GM21529 (cell line): ENCODE measurements at regions not wholly inside any gene's neighbourhood (a gene's known extent, or its start where the extent isn't known, plus 50 kb on each side); places are given as distances from the start of the nearest gene placed in this dataset.

ENCODE experiments used
- ATAC-seq: cut with Tn5 transposase; IDR thresholded peaks from one replicate; pipeline ENCODE4 v1.9.1; 2021; ENCODE audit not compliant: unreplicated experiment

DNA sequence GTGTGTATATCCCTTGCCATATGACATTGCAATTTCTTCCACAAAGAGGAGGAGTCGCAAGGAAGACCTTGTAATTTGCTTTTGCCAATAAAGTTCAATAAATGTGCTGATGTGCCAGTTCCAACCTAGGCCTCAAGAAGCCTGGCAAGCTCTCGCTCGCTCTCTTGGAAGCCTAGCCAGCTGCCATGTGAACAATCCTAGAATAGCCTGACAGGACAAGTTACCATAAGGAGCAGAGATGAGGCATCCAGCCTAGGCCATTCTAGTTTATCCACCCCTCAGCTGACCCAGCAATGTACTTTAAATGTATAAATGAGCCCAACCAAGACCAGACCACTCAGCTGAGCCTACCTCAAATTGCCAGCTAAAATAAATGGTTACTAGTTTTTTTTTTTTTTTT lies 145.7 kb upstream of the QRFPR start:
- ATAC-seq: no peak

DNA sequence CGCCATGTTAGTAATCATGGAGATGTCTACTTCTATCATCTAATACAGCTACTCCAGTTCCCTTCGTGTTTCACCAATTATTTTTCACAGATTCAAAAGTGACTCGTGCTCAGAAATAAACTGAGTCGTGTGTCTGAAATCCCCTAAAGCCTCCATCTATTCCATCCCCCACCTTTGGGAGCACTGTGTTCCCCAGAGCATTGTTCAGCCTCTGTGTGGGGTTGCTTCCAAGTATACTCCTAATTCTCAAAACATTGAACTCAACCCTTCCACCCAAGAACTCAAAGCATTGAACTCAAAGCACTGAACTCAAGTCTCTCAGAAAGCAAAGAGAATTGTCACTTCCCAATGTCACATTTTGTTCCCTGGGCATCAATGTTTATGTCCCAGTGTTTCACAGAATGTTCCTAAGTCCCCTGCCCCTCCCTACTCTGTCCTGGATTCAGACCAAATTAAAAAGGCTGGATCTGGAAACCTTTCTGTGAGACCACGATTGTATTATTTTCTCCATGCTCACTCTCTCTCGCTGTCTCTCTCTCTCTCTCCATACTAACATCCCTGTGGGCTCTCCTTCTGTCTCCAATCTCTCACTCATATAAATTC lies 138.5 kb upstream of the QRFPR start:
- ATAC-seq: no peak

DNA sequence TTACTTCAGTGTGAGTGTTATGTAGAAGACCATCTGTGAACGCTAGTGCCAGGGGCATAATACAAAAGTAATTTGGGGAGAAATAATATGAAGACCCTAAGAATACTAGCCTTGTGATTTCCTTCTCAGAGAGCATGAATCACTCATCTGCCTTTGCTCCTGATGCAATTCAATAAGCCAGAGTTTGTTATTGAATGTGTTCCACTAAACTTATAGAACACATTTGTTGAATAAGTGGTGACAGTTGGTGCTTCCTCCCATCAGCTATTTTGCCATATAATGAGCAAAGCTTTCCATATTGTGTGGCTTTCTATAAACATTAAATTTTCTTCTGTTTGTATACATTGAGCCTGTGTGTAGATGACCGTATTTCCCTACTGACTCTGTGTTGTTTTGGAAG lies 136.4 kb upstream of the QRFPR start:
- ATAC-seq: no peak

GRCh38 chr4:121514443-121514842 lies 133.6 kb upstream of the QRFPR start:
- ATAC-seq: no peak

GRCh38 chr4:121510341-121510874 lies 129.6 kb upstream of the QRFPR start:
- peak; percentile 57 for ATAC-seq

DNA sequence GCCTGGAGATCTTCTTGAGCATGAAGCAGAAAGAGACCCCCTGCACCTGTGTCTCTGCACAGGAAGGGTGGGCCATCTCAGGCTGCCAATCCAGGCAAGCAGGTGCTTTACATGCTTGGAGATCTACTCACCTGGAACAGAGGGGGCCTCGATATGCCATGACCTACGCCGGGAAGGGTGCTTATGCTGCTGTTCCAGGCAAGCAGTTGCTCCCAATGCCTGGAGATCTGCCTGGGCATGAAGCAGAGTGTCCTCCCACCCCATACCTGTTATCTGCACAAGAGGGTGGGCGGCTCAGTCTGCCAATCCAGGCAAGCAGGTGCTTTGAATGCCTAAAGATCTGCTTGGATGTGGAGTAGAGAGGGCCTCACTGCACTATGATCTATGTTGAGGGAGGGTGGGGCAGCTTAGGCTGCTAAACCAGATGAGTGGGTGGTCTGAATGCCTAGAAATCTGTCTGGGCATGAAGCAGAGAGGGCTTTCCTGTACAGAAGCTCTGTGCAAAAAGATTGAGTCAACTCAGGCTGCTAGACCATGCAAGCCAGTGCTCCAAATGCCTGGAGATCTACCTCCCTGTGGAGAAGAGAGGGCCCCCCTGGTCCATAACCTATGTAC lies 104.5 kb upstream of the QRFPR start:
- ATAC-seq: no peak

- ATAC-seq: peak; percentile 96
Observed at GRCh38 chr4:121484633-121485032, 103.8 kb upstream of the QRFPR start.

- no peak for ATAC-seq
Observed at GRCh38 chr4:121479808-121480207, 99.0 kb upstream of the QRFPR start.

GRCh38 chr4:121477480-121477879 lies 96.7 kb upstream of the QRFPR start:
- ATAC-seq: no peak

DNA sequence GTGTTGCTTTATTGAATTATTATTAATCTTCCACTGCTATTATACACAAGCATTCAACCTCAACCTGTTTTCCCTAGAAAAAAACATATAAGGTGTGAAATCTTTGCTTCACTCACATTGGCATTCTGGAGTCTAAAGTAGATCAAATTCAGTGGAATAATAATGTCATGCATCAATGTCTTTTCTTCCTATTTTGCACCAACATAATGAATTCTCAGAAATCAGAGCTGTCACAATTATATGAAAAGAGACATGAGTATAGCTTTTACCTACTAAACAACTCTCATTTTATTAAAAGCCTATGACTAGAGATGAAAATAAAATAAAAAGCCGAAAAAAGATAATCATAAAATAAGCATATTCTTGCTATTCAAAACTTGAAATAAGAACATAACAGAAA lies 96.3 kb upstream of the QRFPR start:
- ATAC-seq: no peak

DNA sequence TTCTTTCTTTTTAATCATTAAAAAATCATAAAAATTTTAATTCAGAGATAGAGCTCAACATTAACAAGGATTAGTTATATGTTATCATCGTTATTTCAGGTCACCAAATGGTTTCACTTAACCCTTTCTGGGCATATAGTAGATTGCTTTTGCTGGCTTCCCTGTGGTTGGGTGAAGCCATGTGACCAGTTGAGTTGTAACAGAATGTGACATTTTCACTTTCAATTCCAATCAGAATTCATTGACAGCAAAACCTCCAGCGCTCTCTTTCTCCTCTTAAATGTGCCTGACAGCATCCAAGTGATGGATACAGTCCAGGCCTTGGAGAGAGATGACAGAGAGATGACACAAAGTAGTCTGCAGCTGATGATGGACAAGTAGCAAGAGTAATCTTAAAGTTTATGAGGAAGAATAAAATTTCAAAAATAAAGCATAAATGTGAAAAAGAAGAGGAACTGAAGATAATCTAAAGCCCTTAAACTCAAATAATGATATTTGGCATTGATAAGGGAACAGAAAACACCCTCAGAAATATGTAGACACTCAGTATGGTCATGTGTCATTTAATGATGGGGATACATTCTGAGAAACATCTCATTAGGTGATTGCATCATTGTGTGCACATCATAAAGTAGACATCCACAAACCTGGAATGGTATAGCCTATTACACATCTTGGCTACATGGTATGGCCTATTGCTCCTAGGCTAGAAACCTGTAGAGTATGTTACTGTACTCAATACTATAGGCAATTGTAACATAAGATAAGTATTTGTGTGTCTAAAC lies 92.3 kb upstream of the QRFPR start:
- peak; percentile 71 for ATAC-seq

- ATAC-seq: no peak
Observed at GRCh38 chr4:121464854-121465253, 84.0 kb upstream of the QRFPR start.

GRCh38 chr4:121462660-121463261 lies 81.9 kb upstream of the QRFPR start:
- peak; percentile 93 for ATAC-seq

DNA sequence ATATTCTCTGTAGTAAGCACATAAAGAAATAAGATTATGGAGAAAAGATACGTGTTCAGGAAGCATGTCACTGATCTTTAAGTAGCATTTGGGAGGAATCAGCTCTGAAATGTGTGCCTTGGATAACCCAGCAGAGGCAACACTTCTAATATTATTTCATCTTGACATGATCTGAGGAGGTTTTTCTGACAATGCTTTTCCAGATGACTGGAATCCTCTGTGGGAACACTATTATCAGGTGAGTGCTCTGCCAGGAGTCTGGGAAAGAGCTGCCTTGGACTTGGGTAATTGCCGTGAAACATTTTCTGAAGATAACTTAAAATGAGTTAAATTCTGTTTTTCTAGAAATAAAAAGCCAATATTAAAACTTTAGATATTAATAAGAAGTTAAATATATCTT lies 78.2 kb upstream of the QRFPR start:
- no peak for ATAC-seq

GRCh38 chr4:121457278-121457875 lies 76.6 kb upstream of the QRFPR start:
- no peak for ATAC-seq

DNA sequence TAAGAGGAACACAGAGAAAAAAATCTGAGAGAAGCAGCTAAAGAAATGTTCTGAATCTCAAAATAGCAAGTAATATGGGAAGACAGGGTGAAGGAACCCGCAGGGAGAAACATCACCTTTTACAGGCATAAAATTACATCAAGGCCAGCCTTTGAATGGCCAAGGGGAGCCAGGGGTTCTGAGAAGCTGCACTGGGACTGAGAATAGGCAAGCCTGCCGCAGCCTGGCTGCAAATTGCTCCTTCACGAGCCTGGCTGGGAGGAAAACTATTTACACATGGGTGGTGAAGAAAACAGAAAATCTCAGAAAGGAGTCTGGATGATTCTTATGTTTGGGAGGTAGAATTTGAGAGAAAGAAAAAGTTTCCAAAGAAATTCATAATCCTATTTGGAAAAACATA lies 74.5 kb upstream of the QRFPR start:
- no peak for ATAC-seq

GRCh38 chr4:121454251-121454979 lies 73.6 kb upstream of the QRFPR start:
- no peak for ATAC-seq

DNA sequence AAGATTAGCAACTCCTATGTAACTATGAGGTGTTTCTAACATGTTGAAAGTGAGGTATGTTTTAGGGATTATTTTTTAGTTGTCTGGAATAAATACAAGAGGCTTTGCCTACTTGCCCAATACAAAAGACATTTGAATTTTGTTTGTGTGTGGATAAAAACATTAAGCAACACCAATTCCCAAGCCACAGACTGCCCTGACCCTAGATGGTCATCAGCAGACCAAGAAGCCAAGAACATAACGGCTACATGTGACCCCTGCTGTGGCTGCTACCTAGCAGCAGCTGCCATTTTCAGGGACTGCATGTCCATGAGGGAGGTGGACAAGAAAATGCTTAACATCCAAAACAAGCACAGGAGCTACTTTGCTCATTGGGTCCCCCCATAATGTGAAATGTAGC lies 70.5 kb upstream of the QRFPR start:
- no peak for ATAC-seq

DNA sequence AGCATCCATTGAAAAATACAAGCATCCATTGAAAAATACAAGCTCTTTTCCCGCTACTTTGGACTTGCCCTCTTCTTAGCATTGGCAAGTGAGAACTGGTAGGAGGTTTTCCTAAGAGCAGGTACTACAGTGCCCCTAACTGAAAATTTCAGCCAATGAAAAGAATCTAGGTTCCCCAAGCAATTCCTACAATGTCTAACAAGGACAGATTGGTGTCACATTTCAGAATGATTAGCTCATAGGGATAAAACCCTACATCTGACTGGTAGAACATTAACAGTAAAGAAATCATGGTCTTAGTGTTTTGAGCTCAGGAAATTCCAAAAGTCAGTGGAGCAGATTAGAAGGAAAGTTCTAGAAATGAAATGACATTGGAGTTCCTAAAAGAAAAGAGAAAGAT lies 68.6 kb upstream of the QRFPR start:
- no peak for ATAC-seq

GRCh38 chr4:121448231-121448630 lies 67.4 kb upstream of the QRFPR start:
- no peak for ATAC-seq

GRCh38 chr4:121439669-121440068 lies 58.9 kb upstream of the QRFPR start:
- ATAC-seq: no peak
